ENCODE measurements at regions not wholly inside any gene's neighbourhood (a gene's known extent, or its start where the extent isn't known, plus 50 kb on each side); places are given as distances from the start of the nearest gene placed in this dataset.

DNA sequence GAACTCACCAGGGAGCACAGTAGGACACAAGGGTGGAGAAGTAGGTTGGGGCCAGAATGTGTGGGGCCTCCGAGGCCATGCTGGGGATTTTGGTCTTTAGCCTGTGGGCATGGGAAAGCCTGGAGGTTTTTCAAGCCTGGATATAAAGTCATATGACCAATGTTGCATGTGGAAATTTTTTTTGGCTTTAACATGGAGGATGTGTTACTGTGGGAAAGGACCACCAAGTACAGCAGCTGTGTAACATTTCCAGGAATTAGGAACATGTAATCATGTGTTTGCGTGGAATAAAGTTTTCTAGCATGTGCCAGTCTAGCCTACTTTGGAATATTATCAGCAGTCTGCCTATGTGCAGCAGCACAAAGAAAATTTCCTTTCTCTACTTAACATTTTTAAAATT lies 78.5 kb downstream of the TNFSF18 start:
- TF ChIP-seq EZH2phosphoT487 (conservative IDR thresholded peaks at IDR 0.05; ENCODE audit: low read length) = no peak
- TF ChIP-seq, protein P1, sequence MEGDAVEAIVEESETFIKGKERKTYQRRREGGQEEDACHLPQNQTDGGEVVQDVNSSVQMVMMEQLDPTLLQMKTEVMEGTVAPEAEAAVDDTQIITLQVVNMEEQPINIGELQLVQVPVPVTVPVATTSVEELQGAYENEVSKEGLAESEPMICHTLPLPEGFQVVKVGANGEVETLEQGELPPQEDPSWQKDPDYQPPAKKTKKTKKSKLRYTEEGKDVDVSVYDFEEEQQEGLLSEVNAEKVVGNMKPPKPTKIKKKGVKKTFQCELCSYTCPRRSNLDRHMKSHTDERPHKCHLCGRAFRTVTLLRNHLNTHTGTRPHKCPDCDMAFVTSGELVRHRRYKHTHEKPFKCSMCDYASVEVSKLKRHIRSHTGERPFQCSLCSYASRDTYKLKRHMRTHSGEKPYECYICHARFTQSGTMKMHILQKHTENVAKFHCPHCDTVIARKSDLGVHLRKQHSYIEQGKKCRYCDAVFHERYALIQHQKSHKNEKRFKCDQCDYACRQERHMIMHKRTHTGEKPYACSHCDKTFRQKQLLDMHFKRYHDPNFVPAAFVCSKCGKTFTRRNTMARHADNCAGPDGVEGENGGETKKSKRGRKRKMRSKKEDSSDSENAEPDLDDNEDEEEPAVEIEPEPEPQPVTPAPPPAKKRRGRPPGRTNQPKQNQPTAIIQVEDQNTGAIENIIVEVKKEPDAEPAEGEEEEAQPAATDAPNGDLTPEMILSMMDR (IDR thresholded peaks at IDR 0.05; ENCODE audit: insufficient read depth, low read length, poor library complexity, severe bottlenecking) = no peak
- Histone ChIP-seq H3K4me2 (ENCODE audit: low read depth, low read length, poor library complexity, severe bottlenecking) (no peak overlapping the region), H3K9ac (ENCODE audit: low read length) (no peak overlapping the region), H3K9me2 (replicated peaks; ENCODE audit: insufficient read depth, low read length) (no peaks in the 10 kb centered on the region), H3F3A (ENCODE audit: insufficient read depth) (no peaks in the 10 kb centered on the region), H4K20me1 (ENCODE audit: low read depth, low read length) (no peaks in the 10 kb centered on the region), H3K36me3 (ENCODE audit: low read length) (no peaks in the 10 kb centered on the region), H2AFZ (ENCODE audit: low read depth, low read length, severe bottlenecking) (no peak overlapping the region), H3K27me3 (ENCODE audit: low read length) (no peaks in the 10 kb centered on the region), H3K4me3 (ENCODE audit: insufficient read depth, low read length, poor library complexity, severe bottlenecking) (no peak overlapping the region), H3K27ac (ENCODE audit: low read depth, low read length) (no peak overlapping the region), H3K79me2 (ENCODE audit: insufficient read depth, low read length) (no peaks in the 10 kb centered on the region), H3K9me3 (ENCODE audit: insufficient read depth, low read length) (no peaks in the 10 kb centered on the region)

DNA sequence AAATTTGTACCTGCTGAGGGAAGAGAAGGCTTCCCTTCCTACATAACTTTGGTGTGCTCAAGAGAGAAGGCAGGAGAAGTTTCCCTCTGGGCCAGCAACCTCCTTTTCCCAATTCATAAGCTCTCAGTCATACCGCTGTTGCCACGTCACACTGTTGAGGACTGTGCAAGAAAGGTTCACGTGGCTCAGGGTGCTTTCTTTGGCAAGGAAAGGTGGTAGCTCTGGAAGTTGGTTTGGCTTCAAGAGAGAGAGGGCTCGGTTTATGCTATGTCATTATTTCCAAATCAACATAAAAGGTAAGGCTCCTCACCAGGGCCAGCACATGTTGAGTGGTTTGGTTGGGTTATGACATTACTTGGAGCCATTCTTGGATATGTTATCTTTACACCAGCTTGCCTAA lies 77.3 kb downstream of the TNFSF18 start:
- H3F3A ChIP-seq (ENCODE audit: insufficient read depth) = no peaks in the 10 kb centered on the region
- no peak overlapping the region for H2AFZ ChIP-seq (ENCODE audit: low read depth, low read length, severe bottlenecking)
- H3K27me3 ChIP-seq (ENCODE audit: low read length) = no peaks in the 10 kb centered on the region
- no peaks in the 10 kb centered on the region for H3K79me2 ChIP-seq (ENCODE audit: insufficient read depth, low read length)
- H3K9me3 ChIP-seq (ENCODE audit: insufficient read depth, low read length) = no peaks in the 10 kb centered on the region
- no peaks in the 10 kb centered on the region for H4K20me1 ChIP-seq (ENCODE audit: low read depth, low read length)
- no peak overlapping the region for H3K9ac ChIP-seq (ENCODE audit: low read length)
- H3K4me2 ChIP-seq (ENCODE audit: low read depth, low read length, poor library complexity, severe bottlenecking) = no peak overlapping the region
- no peak overlapping the region for H3K4me3 ChIP-seq (ENCODE audit: insufficient read depth, low read length, poor library complexity, severe bottlenecking)
- H3K9me2 ChIP-seq (replicated peaks; ENCODE audit: insufficient read depth, low read length) = no peaks in the 10 kb centered on the region
- TF ChIP-seq EZH2phosphoT487 (conservative IDR thresholded peaks at IDR 0.05; ENCODE audit: low read length) = no peak
- TF ChIP-seq, protein P1 (IDR thresholded peaks at IDR 0.05; ENCODE audit: insufficient read depth, low read length, poor library complexity, severe bottlenecking) = no peak
- no peaks in the 10 kb centered on the region for H3K36me3 ChIP-seq (ENCODE audit: low read length)
- H3K27ac ChIP-seq (ENCODE audit: low read depth, low read length) = no peak overlapping the region

- H3F3A ChIP-seq (ENCODE audit: insufficient read depth) = no peaks in the 10 kb centered on the region
- no peaks in the 10 kb centered on the region for H4K20me1 ChIP-seq (ENCODE audit: low read depth, low read length)
- H3K9me3 ChIP-seq (ENCODE audit: insufficient read depth, low read length) = no peaks in the 10 kb centered on the region
- no peaks in the 10 kb centered on the region for H3K9me2 ChIP-seq (replicated peaks; ENCODE audit: insufficient read depth, low read length)
- TF ChIP-seq, protein P1 (IDR thresholded peaks at IDR 0.05; ENCODE audit: insufficient read depth, low read length, poor library complexity, severe bottlenecking) = no peak
- TF ChIP-seq EZH2phosphoT487 (conservative IDR thresholded peaks at IDR 0.05; ENCODE audit: low read length) = no peak
- no peaks in the 10 kb centered on the region for H3K36me3 ChIP-seq (ENCODE audit: low read length)
- no peak overlapping the region for H3K4me3 ChIP-seq (ENCODE audit: insufficient read depth, low read length, poor library complexity, severe bottlenecking)
- H2AFZ ChIP-seq (ENCODE audit: low read depth, low read length, severe bottlenecking) = no peak overlapping the region
- H3K27ac ChIP-seq (ENCODE audit: low read depth, low read length) = no peak overlapping the region
- no peaks in the 10 kb centered on the region for H3K27me3 ChIP-seq (ENCODE audit: low read length)
- H3K79me2 ChIP-seq (ENCODE audit: insufficient read depth, low read length) = no peaks in the 10 kb centered on the region
- no peak overlapping the region for H3K4me2 ChIP-seq (ENCODE audit: low read depth, low read length, poor library complexity, severe bottlenecking)
- H3K9ac ChIP-seq (ENCODE audit: low read length) = no peak overlapping the region
These were observed 74.3 kb downstream of the TNFSF18 start for GRCh38 chr1:172976222-172977041.

All from SU-DHL-6 (cell line).